ENCODE measurements at regions not wholly inside any gene's neighbourhood (a gene's known extent, or its start where the extent isn't known, plus 50 kb on each side); places are given as distances from the start of the nearest gene placed in this dataset.

- H3K4me1 ChIP-seq (ENCODE audit: control insufficient read depth, extremely low read depth, insufficient read depth, low read length), result no peaks in the 10 kb centered on the region
- intact Hi-C loops (cut with micrococcal nuclease) (no loop called here), dilution Hi-C loops (cut with MboI; ENCODE audit: extremely low pct_ligation_motif_present, low sequenced_read_pairs) (no loop called here)
- no peaks in the 10 kb centered on the region for H3K9me1 ChIP-seq (replicated peaks; ENCODE audit: control insufficient read depth, extremely low read depth, insufficient read depth, low read length)
- H3K9me3 ChIP-seq (replicated peaks; ENCODE audit: control insufficient read depth, insufficient read depth, low read length), result no peaks in the 10 kb centered on the region
- TF ChIP-seq MAX (IDR thresholded peaks at IDR 0.05; ENCODE audit: insufficient read depth, insufficient read length), result no peak
- TF ChIP-seq MYC (IDR thresholded peaks at IDR 0.05; ENCODE audit: low read depth, low read length), result no peak
- no peak for TF ChIP-seq POLR2A (IDR thresholded peaks at IDR 0.05; ENCODE audit: low read depth, low read length)
- no peak for TF ChIP-seq CTCF (IDR thresholded peaks at IDR 0.05; ENCODE audit: extremely low read depth in 1 of 2, insufficient read depth in 1 of 2, low read depth in 1 of 2, low read length in 2 of 2)
- TF ChIP-seq POLR2AphosphoS5 (IDR thresholded peaks at IDR 0.05; ENCODE audit: insufficient read depth, low read depth, low read length), result no peak
- TF ChIP-seq GATA2 (IDR thresholded peaks at IDR 0.05; ENCODE audit: insufficient read depth, insufficient read length, low read depth, low read length), result no peak
- TF ChIP-seq EZH2 (IDR thresholded peaks at IDR 0.05; ENCODE audit: borderline replicate concordance, low read depth, low read length, severe bottlenecking), result no peak
- no peak for TF ChIP-seq JUN (IDR thresholded peaks at IDR 0.05; ENCODE audit: borderline replicate concordance, insufficient read depth, insufficient read length, low read depth)
- TF ChIP-seq FOS (IDR thresholded peaks at IDR 0.05; ENCODE audit: borderline replicate concordance, insufficient read depth, low read length), result no peak
- no peak overlapping the region for H3K9ac ChIP-seq (replicated peaks; ENCODE audit: extremely low read depth, insufficient read depth, low read length)
- no peak overlapping the region for H3K4me3 ChIP-seq (replicated peaks in 1 of 3; ENCODE audit: insufficient read depth in 1 of 3, low read depth in 1 of 3, low read length in 3 of 3)
- no peak for FAIRE-seq
- no peaks in the 10 kb centered on the region for H3K79me2 ChIP-seq (ENCODE audit: control insufficient read depth, insufficient read depth, low read length)
- H2AFZ ChIP-seq (ENCODE audit: low read depth, low read length), result no peak overlapping the region
- no peak overlapping the region for H3K4me2 ChIP-seq (ENCODE audit: insufficient read depth, low read length)
- POLR2A ChIA-PET, result no interaction called here
- H4K20me1 ChIP-seq (replicated peaks; ENCODE audit: control insufficient read depth, extremely low read depth, insufficient read depth, low read length), result no peaks in the 10 kb centered on the region
- no peak for DNase-seq (ENCODE audit: low read depth, low spot score)
- no TSS peak for BruUV-seq (replicated peaks)
- H3K27ac ChIP-seq (ENCODE audit: insufficient read depth, low read depth, low read length), result no peak overlapping the region
- H3K36me3 ChIP-seq (ENCODE audit: control insufficient read depth in 2 of 2, extremely low read depth in 1 of 2, insufficient read depth in 2 of 2, low read length in 2 of 2), result no peaks in the 10 kb centered on the region
- CTCF ChIA-PET, result no interaction called here
- H3K27me3 ChIP-seq (ENCODE audit: control insufficient read depth in 2 of 2, insufficient read depth in 2 of 2, low read length in 2 of 2), result no peaks in the 10 kb centered on the region
Measured at GRCh38 chr5:163106098-163106497, 331.3 kb upstream of the CCNG1 start.

Data from endothelial cell of umbilical vein (primary cell).